ENCODE measurements at regions not wholly inside any gene's neighbourhood (a gene's known extent, or its start where the extent isn't known, plus 50 kb on each side); places are given as distances from the start of the nearest gene placed in this dataset.
"Not testable (repeated sequence)": the region's sequence is repeated elsewhere in the genome, so short reads cannot be mapped to it uniquely, and the experiment has no call there.

DNA sequence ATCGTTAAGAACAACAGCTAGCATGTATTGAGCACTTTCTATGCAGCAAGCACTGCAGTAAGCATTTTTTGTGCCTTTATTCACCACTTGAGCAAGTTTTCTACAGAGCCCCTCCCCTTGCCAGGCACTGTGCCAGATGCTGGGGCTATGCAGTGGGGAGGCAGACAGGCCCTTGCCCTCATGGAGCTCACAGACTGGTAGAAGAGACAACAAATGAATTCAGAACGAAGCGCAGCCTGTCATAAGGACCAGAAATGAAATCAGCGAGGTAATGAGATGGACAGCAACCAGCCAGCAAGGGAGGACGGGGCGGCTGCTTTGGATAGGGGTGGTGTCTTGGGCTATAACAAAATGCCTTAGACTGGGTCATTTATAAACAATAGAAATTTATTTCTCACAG, 68.8 kb downstream of the C9orf50 start:
- TF ChIP-seq, protein P1, sequence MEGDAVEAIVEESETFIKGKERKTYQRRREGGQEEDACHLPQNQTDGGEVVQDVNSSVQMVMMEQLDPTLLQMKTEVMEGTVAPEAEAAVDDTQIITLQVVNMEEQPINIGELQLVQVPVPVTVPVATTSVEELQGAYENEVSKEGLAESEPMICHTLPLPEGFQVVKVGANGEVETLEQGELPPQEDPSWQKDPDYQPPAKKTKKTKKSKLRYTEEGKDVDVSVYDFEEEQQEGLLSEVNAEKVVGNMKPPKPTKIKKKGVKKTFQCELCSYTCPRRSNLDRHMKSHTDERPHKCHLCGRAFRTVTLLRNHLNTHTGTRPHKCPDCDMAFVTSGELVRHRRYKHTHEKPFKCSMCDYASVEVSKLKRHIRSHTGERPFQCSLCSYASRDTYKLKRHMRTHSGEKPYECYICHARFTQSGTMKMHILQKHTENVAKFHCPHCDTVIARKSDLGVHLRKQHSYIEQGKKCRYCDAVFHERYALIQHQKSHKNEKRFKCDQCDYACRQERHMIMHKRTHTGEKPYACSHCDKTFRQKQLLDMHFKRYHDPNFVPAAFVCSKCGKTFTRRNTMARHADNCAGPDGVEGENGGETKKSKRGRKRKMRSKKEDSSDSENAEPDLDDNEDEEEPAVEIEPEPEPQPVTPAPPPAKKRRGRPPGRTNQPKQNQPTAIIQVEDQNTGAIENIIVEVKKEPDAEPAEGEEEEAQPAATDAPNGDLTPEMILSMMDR (IDR thresholded peaks at IDR 0.05; ENCODE audit: insufficient read depth, low read length, severe bottlenecking): no peak
- DNase-seq (ENCODE audit: low read depth): no peak
- no peak overlapping the region for H3K4me3 ChIP-seq (ENCODE audit: low read depth, low read length)
- FAIRE-seq: no peak
- peaks cover under 1% of the 10 kb centered on the region for H3K27me3 ChIP-seq (ENCODE audit: control insufficient read depth, insufficient read depth, low read length)
- no peaks in the 10 kb centered on the region for H3K36me3 ChIP-seq (ENCODE audit: control insufficient read depth, insufficient read depth, low read length)

DNA sequence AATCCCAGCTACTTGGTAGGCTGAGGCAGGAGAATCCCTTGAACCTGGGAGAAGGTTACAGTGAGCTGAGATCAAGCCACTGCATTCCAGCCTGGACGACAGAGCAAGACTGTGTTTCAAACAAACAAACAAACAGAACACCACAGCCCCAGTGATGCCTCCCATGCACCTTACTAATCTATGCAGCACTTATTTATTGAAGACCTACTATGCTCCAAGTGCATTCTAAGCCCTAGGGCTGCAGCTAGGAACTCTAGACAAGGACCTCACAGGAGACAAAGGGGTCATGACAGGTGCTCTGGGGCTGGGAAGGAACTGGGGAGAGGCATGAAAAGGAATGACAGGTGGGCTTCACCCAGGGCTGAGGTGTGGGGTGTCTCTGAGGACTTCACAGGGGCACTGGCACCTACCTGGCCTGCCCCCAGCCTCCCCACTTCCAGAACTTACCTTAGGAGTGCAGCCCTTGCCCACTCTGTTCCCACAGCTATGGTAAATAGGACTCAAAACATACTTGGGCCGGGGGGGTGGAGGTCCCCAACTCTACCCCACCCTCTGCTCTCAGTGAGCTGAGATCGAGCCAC, 69.4 kb downstream of the C9orf50 start:
- DNase-seq (ENCODE audit: low read depth) (no peak), FAIRE-seq (no peak)
- TF ChIP-seq, protein P1 (IDR thresholded peaks at IDR 0.05; ENCODE audit: insufficient read depth, low read length, severe bottlenecking): no peak
- peaks cover 4% of the 10 kb centered on the region for H3K27me3 ChIP-seq (ENCODE audit: control insufficient read depth, insufficient read depth, low read length)
- no peaks in the 10 kb centered on the region for H3K36me3 ChIP-seq (ENCODE audit: control insufficient read depth, insufficient read depth, low read length)
- no peak overlapping the region for H3K4me3 ChIP-seq (ENCODE audit: low read depth, low read length)

DNA sequence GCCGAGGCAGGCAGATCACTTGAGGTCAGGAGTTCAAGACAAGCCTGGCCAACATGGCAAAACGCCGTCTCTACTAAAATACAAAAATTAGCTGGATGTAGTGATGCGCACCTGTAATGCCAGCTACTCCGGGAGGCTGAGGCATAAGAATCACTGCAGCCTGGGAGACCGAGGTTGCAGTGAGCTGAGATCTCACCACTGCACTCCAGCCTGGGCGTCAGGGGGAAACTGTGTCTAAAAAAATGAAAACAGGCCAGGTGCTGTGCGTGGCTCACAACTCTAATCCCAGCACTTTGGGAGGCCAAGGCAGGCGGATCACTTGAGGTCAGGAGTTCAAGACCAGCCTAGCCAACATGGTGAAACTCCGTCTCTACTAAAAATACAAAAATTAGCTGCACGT, 69.9 kb downstream of the C9orf50 start:
- DNase-seq (ENCODE audit: low read depth); H3K36me3 ChIP-seq (ENCODE audit: control insufficient read depth, insufficient read depth, low read length): not testable (repeated sequence)

DNA sequence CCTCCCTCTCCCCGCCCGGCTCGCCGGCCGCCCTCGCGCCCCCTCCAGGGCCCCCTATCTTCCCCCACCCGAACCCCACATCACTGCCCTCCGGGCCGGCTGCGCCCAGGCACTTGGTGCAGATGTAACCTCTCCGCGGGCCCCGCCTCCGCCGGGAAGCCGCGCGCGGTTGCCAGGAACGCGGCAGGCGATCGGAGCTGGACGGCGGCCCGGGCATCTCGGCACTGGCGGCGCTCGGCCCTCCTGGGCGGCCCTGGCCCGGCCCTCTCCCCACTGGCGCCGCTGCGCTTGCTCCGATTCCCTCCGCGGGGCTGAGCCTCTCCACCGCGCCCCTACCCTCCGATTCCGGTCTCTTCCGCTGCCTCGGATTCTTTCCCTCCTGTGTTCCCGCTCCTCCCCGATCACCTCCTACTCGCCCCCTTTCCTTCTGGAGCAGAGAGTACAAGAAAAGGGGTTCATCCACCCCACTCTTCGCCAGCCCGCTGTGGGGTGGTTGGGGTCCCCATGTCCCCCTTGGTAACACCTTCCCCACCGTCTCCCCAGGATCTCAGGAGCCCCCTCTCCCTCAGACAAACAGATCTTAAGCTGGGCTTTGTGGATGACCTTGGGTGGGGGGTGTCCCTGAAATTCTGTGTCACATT, 70.6 kb downstream of the C9orf50 start:
- H3K27me3 ChIP-seq (ENCODE audit: control insufficient read depth, insufficient read depth, low read length): peaks cover 4% of the 10 kb centered on the region
- FAIRE-seq: no peak
- H3K4me3 ChIP-seq (ENCODE audit: low read depth, low read length): peak overlapping the region; percentile 15
- DNase-seq (ENCODE audit: low read depth): no peak
- H3K36me3 ChIP-seq (ENCODE audit: control insufficient read depth, insufficient read depth, low read length): no peaks in the 10 kb centered on the region
- TF ChIP-seq, protein P1 (IDR thresholded peaks at IDR 0.05; ENCODE audit: insufficient read depth, low read length, severe bottlenecking): no peak

More for the DNA sequence above, 69.9 kb downstream of the C9orf50 start:
- H3K27me3 ChIP-seq (ENCODE audit: control insufficient read depth, insufficient read depth, low read length); FAIRE-seq; H3K4me3 ChIP-seq (ENCODE audit: low read depth, low read length): not testable (repeated sequence)

DNA sequence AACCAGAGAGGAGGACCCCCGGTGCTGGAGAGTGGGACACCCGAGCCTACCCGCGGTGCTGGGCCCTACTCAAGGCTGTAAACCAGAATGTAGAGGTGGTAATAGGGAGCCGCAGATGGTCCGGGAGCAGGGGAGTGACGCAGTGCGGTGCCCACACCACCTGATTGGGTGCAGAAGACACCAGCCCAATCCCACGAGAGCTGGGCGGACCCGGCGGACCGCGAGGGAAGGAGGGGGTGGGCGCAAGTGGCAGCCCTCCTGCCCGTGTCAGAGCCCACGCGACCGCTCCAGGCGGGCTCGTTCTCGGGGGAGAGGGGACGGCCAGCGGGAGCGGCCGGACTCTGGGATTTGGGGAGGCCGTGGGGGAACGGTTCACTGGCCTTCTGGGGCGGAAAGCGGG, 71.2 kb downstream of the C9orf50 start:
- H3K27me3 ChIP-seq (ENCODE audit: control insufficient read depth, insufficient read depth, low read length): peaks cover 4% of the 10 kb centered on the region
- H3K4me3 ChIP-seq (ENCODE audit: low read depth, low read length): peak overlapping the region; percentile 15
- TF ChIP-seq, protein P1 (IDR thresholded peaks at IDR 0.05; ENCODE audit: insufficient read depth, low read length, severe bottlenecking): no peak
- DNase-seq (ENCODE audit: low read depth): no peak
- FAIRE-seq: no peak
- no peaks in the 10 kb centered on the region for H3K36me3 ChIP-seq (ENCODE audit: control insufficient read depth, insufficient read depth, low read length)

DNA sequence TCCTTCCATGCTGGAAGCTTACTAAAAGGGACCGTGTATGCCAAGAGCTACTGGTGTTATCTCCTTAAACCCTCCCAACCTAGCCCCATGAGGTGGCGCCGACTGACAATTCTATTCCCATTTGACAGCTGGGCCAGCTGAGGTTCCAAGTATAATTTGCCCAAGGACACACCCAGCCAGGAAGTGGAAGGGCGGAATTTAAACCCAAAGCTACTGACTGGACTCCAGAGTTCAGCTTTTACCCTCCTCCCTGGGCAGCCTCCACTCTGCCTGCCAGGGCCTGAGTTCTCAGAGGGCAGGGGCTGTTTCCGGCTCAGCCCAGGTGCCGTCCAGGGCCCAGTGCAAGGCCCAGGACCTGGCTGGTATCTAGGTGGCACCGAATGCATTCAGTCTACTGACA, 71.8 kb downstream of the C9orf50 start:
- FAIRE-seq (no peak), DNase-seq (ENCODE audit: low read depth) (no peak)
- TF ChIP-seq, protein P1 (IDR thresholded peaks at IDR 0.05; ENCODE audit: insufficient read depth, low read length, severe bottlenecking): no peak
- H3K4me3 ChIP-seq (ENCODE audit: low read depth, low read length): no peak overlapping the region
- H3K27me3 ChIP-seq (ENCODE audit: control insufficient read depth, insufficient read depth, low read length): peaks cover 4% of the 10 kb centered on the region
- no peaks in the 10 kb centered on the region for H3K36me3 ChIP-seq (ENCODE audit: control insufficient read depth, insufficient read depth, low read length)
